Endothelial cell of umbilical vein (primary cell): ENCODE measurements at regions not wholly inside any gene's neighbourhood (a gene's known extent, or its start where the extent isn't known, plus 50 kb on each side); places are given as distances from the start of the nearest gene placed in this dataset.

ENCODE experiments used
- CTCF ChIP-seq, 2 donors: IDR thresholded peaks; 1 replicate in 1 of 2; 2 replicates in 1 of 2; pipeline ENCODE4 v1.5.1; 2011; ENCODE audit warnings: low read length in 2 of 2, mild to moderate bottlenecking in 2 of 2, moderate library complexity in 2 of 2, control low read depth in 1 of 2, inconsistent platforms in 1 of 2, low read depth in 1 of 2; ENCODE audit not compliant: insufficient read depth in 1 of 2; ENCODE audit errors: extremely low read depth in 1 of 2
- EZH2 ChIP-seq: IDR thresholded peaks from 2 replicates; pipeline ENCODE4 v1.6.1; 2012; ENCODE audit warnings: borderline replicate concordance, low read depth, mild to moderate bottlenecking, moderate library complexity, low read length, inconsistent platforms; ENCODE audit not compliant: severe bottlenecking
- JUN ChIP-seq: IDR thresholded peaks from 2 replicates; pipeline ENCODE4 v1.6.1; 2011; ENCODE audit warnings: borderline replicate concordance, low read depth; ENCODE audit not compliant: insufficient read length, insufficient read depth
- MYC ChIP-seq: IDR thresholded peaks from one replicate; pipeline ENCODE4 v1.6.1; 2011; ENCODE audit warnings: mild to moderate bottlenecking, low read depth, low read length
- POLR2A ChIP-seq: IDR thresholded peaks from 2 replicates; pipeline ENCODE4 v1.6.1; 2012; ENCODE audit warnings: low read depth, mild to moderate bottlenecking, control low read depth, low read length
- POLR2AphosphoS5 ChIP-seq: IDR thresholded peaks from 2 replicates; pipeline ENCODE4 v1.6.1; 2012; ENCODE audit warnings: low read depth, mild to moderate bottlenecking, control low read depth, low read length, moderate library complexity; ENCODE audit not compliant: insufficient read depth
- TF ChIP-seq, protein P1 (sequence below): IDR thresholded peaks from 2 replicates; pipeline ENCODE4 v1.6.1; 2011; ENCODE audit not compliant: insufficient read depth, insufficient read length

DNA sequence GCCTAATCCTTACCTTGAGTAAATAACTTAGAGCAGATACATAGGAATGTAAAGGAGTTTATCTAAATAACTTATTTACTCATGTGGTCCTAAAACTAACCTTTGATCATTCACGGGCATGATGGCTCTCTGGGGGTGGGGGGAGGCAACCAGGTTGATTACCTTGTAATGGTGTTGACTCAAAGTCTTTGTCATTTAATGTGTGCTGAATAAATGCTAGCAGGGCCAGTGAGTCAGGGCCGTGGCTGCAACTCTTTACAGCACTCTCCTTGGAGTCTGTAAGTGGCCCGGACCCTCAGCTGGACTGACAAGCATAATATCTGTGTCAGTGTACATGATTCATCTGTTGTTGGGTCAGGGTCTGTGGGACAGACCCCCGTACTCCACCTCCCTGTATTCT, 203.0 kb downstream of the EPM2A start:
- TF ChIP-seq CTCF (IDR thresholded peaks at IDR 0.05; ENCODE audit: extremely low read depth in 1 of 2, insufficient read depth in 1 of 2, low read depth in 1 of 2, low read length in 2 of 2) (no peak), EZH2 (no peak), JUN (no peak), POLR2A (no peak), MYC (no peak), POLR2AphosphoS5 (no peak)
- TF ChIP-seq, protein P1, sequence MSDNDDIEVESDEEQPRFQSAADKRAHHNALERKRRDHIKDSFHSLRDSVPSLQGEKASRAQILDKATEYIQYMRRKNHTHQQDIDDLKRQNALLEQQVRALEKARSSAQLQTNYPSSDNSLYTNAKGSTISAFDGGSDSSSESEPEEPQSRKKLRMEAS = no peak
